K562 (cell line): ENCODE measurements at regions not wholly inside any gene's neighbourhood (a gene's known extent, or its start where the extent isn't known, plus 50 kb on each side); places are given as distances from the start of the nearest gene placed in this dataset.
A peak's percentile ranks its signal among the peaks of the same experiment; 100 is the strongest.

Source experiments
- ATAC-seq: fragments of 200-7000 bp; cut with Tn5 transposase; 3 replicates; pipeline ENCODE4 v1.9.1; 2020; ENCODE audit warnings: moderate library complexity
- BruUV-seq: library from RNA; stranded (reverse); fragments of 400-500 nt; replicated peaks from 2 replicates; lab custom pipeline; 2021; lab: Mats Ljungman, UMichigan
- CTCF ChIA-PET: fragments of 300-600 bp; formaldehyde crosslinking; extraction: SDS; loops from one replicate; lab custom pipeline; 2021; ENCODE audit warnings: low intra/inter-chr PET ratio; lab: Yijun Ruan, JAX
- POLR2A ChIA-PET: fragments of 300-600, 350-650 bp; sonication (Branson Sonifier 250); formaldehyde crosslinking; extraction: SDS; loops from one replicate; lab custom pipeline; 2021; ENCODE audit warnings: antibody characterized with exemption, inconsistent platforms; lab: Yijun Ruan, JAX
- DNase-seq, 4 experiments: peaks; one replicate each; pipeline versions ENCODE4 v3.0.0 to v3.0.0-alpha.2; 2011 to 2018; ENCODE audit warnings: low spot score in 3 of 4, mixed read lengths in 3 of 4; ENCODE audit errors: extremely low read depth in 1 of 4
- FAIRE-seq: peaks from 2 replicates; lab custom pipeline; 2011; peaks lifted over from hg19 to GRCh38; lab: Jason Lieb, UNC
- H2AFZ ChIP-seq: 2 replicates; pipeline ENCODE4 v1.6.0; 2011; ENCODE audit warnings: low read depth, low read length, control low read depth, inconsistent platforms
- H3K27ac ChIP-seq: fragments of 200-600 bp; 3 replicates; pipeline ENCODE4 v1.8.0; 2011; ENCODE audit warnings: low read depth, mild to moderate bottlenecking, control low read depth, inconsistent platforms, low read length, moderate library complexity, mixed read lengths; ENCODE audit errors: extremely low read depth
- H3K27me3 ChIP-seq, 2 experiments: fragments of 300-600 bp in 1 of 2; 2 replicates in 1 of 2; 3 replicates in 1 of 2; pipeline versions ENCODE4 v1.6.0 to v1.8.0; 2011; ENCODE audit warnings: inconsistent platforms in 2 of 2, low read length in 2 of 2, mild to moderate bottlenecking in 1 of 2, mixed read lengths in 1 of 2, moderate library complexity in 1 of 2; ENCODE audit not compliant: control insufficient read depth in 2 of 2, insufficient read depth in 2 of 2
- H3K36me3 ChIP-seq: fragments of 300-600 bp; 3 replicates; pipeline ENCODE4 v1.8.0; 2011; ENCODE audit warnings: mild to moderate bottlenecking, low read length, inconsistent platforms; ENCODE audit not compliant: control insufficient read depth, insufficient read depth
- H3K4me1 ChIP-seq, 2 experiments: fragments of 200-600 bp in 1 of 2; replicated peaks in 1 of 2; 2 replicates in 1 of 2; 3 replicates in 1 of 2; pipeline versions ENCODE4 v1.5.1 to v1.8.0; 2011; ENCODE audit warnings: inconsistent platforms in 2 of 2, low read length in 2 of 2, mild to moderate bottlenecking in 1 of 2, mixed read lengths in 1 of 2, moderate library complexity in 1 of 2; ENCODE audit not compliant: control insufficient read depth in 2 of 2, insufficient read depth in 2 of 2
- H3K4me2 ChIP-seq: 2 replicates; pipeline ENCODE4 v1.6.1; 2011; ENCODE audit warnings: low read length, control low read depth, inconsistent platforms, mixed read lengths; ENCODE audit not compliant: insufficient read depth
- H3K4me3 ChIP-seq: fragments of 200-600 bp; sonication (generic), shearing (Covaris generic); 2 replicates; pipeline ENCODE4 v1.5.1; 2016; ENCODE audit warnings: control low read depth, inconsistent platforms
- H3K79me2 ChIP-seq: fragments of 200-600 bp; 3 replicates; pipeline ENCODE4 v1.8.0; 2011; ENCODE audit warnings: low read length, inconsistent platforms; ENCODE audit not compliant: control insufficient read depth, insufficient read depth
- H3K9ac ChIP-seq, 2 experiments: 2 replicates each; pipeline versions ENCODE4 v1.6.0 to v1.6.1; 2011; ENCODE audit warnings: low read depth in 2 of 2, low read length in 2 of 2, control low read depth in 1 of 2, inconsistent platforms in 1 of 2, mild to moderate bottlenecking in 1 of 2, mixed read lengths in 1 of 2; ENCODE audit not compliant: insufficient read depth in 1 of 2
- H3K9me1 ChIP-seq: one replicate; pipeline ENCODE4 v1.6.0; 2011; ENCODE audit warnings: inconsistent platforms, mild to moderate bottlenecking, low read length, moderate library complexity; ENCODE audit not compliant: control insufficient read depth, insufficient read depth
- H3K9me3 ChIP-seq: replicated peaks from 2 replicates; pipeline ENCODE4 v1.5.1; 2011; ENCODE audit warnings: low read depth, low read length, inconsistent platforms; ENCODE audit not compliant: control insufficient read depth, insufficient read depth
- H4K20me1 ChIP-seq: replicated peaks from 2 replicates; pipeline ENCODE4 v1.6.1; 2011; ENCODE audit warnings: low read length, inconsistent platforms, mixed read lengths; ENCODE audit not compliant: control insufficient read depth, insufficient read depth
- ARID1B ChIP-seq: fragments of 450-650 bp; IDR thresholded peaks from 2 replicates; pipeline ENCODE4 v1.6.1; 2016; ENCODE audit warnings: antibody characterized with exemption, mild to moderate bottlenecking, inconsistent platforms
- FIP1L1 ChIP-seq: fragments of 200-400 bp; formaldehyde crosslinking; IDR thresholded peaks from 2 replicates; pipeline ENCODE4 v1.6.1; 2018; ENCODE audit warnings: mild to moderate bottlenecking, low read depth, low read length; ENCODE audit not compliant: poor library complexity, severe bottlenecking
- KLF16 ChIP-seq: IDR thresholded peaks from 2 replicates; pipeline ENCODE4 v1.6.1; 2016; ENCODE audit warnings: antibody characterized with exemption
- RBM25 ChIP-seq: fragments of 200-400 bp; formaldehyde crosslinking; IDR thresholded peaks from 2 replicates; pipeline ENCODE4 v1.6.1; 2018; ENCODE audit warnings: low read length, low read depth, moderate library complexity; ENCODE audit not compliant: severe bottlenecking
- SRSF3 ChIP-seq: fragments of 200-400 bp; formaldehyde crosslinking; IDR thresholded peaks from 2 replicates; pipeline ENCODE4 v1.6.1; 2016; ENCODE audit warnings: mild to moderate bottlenecking, low read length, moderate library complexity; ENCODE audit not compliant: insufficient read depth
- ZNF146 ChIP-seq: IDR thresholded peaks from one replicate; pipeline ENCODE4 v1.6.1; 2018; ENCODE audit warnings: missing compliant biosample characterization; ENCODE audit not compliant: unreplicated experiment
- WGBS: fragments of 100-300 bp; shearing (Covaris generic); methylation state at CpG from one replicate; pipeline ENCODE4 v1.1.6; 2016; ENCODE audit warnings: low coverage, mixed read lengths; ENCODE audit not compliant: insufficient coverage; ENCODE audit errors: missing lambda C conversion rate; 5-methylcytosine and 5-hydroxymethylcytosine counted together
- in situ Hi-C: fragments of 300-500 bp; cut with MboI; formaldehyde crosslinking; loops from 4 replicates; pipeline ENCODE4 v1.15.0; 2018; ENCODE audit warnings: inconsistent platforms, mixed read lengths
- intact Hi-C: fragments of 100-400 bp; cut with micrococcal nuclease; formaldehyde crosslinking; loops from 2 replicates; pipeline ENCODE4 v1.14.2; 2022
- TF ChIP-seq, protein P1 (sequence below): fragments of 450-650 bp; IDR thresholded peaks from 2 replicates; pipeline ENCODE4 v1.6.1; 2016

GRCh38 chr5:106361905-106362304 is 1308.8 kb downstream of the EFNA5 start:
- no peaks in the 10 kb centered on the region for H4K20me1 ChIP-seq
- H3K4me2 ChIP-seq: no peak overlapping the region
- in situ Hi-C loops: no loop called here
- H3K9me3 ChIP-seq: peaks cover 1% of the 10 kb centered on the region; the same call in 1 of the 2 replicates
- POLR2A ChIA-PET: no interaction called here
- H2AFZ ChIP-seq: no peak overlapping the region
- H3K4me3 ChIP-seq: no peak overlapping the region
- no peak overlapping the region for H3K9ac ChIP-seq
- no peak for TF ChIP-seq ARID1B
- TF ChIP-seq RBM25: peak; percentile 4
- no peak for TF ChIP-seq KLF16
- TF ChIP-seq ZNF146: peak; percentile 52
- DNase-seq: no peak
- intact Hi-C loops: no loop called here
- H3K36me3 ChIP-seq: no peaks in the 10 kb centered on the region
- ATAC-seq: no peak
- 0% methylated on average over 1 of the region's 1 CpG for WGBS
- no peaks in the 10 kb centered on the region for H3K9me1 ChIP-seq
- no peaks in the 10 kb centered on the region for H3K27me3 ChIP-seq
- H3K4me1 ChIP-seq: no peaks in the 10 kb centered on the region
- H3K79me2 ChIP-seq: no peaks in the 10 kb centered on the region
- H3K27ac ChIP-seq: no peak overlapping the region
- FAIRE-seq: no peak
- no TSS peak for BruUV-seq
- CTCF ChIA-PET: no interaction called here

GRCh38 chr5:106331415-106331814 is 1339.3 kb downstream of the EFNA5 start:
- FAIRE-seq (no peak), DNase-seq (no peak), ATAC-seq (no peak)
- no peaks in the 10 kb centered on the region for H3K9me3 ChIP-seq
- H3K36me3 ChIP-seq: no peaks in the 10 kb centered on the region
- POLR2A ChIA-PET: no interaction called here
- intact Hi-C loops (no loop called here), in situ Hi-C loops (no loop called here)
- H3K9ac ChIP-seq: no peak overlapping the region
- TF ChIP-seq SRSF3 (no peak), FIP1L1 (no peak)
- TF ChIP-seq, protein P1, sequence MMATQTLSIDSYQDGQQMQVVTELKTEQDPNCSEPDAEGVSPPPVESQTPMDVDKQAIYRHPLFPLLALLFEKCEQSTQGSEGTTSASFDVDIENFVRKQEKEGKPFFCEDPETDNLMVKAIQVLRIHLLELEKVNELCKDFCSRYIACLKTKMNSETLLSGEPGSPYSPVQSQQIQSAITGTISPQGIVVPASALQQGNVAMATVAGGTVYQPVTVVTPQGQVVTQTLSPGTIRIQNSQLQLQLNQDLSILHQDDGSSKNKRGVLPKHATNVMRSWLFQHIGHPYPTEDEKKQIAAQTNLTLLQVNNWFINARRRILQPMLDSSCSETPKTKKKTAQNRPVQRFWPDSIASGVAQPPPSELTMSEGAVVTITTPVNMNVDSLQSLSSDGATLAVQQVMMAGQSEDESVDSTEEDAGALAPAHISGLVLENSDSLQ: no peak
- no peaks in the 10 kb centered on the region for H3K9me1 ChIP-seq
- no peaks in the 10 kb centered on the region for H3K79me2 ChIP-seq
- no peak overlapping the region for H3K4me3 ChIP-seq
- CTCF ChIA-PET: no interaction called here
- H4K20me1 ChIP-seq: no peaks in the 10 kb centered on the region
- H3K4me2 ChIP-seq: no peak overlapping the region
- H3K4me1 ChIP-seq: no peaks in the 10 kb centered on the region
- no TSS peak for BruUV-seq
- H3K27ac ChIP-seq: no peak overlapping the region
- 0% methylated on average over 2 of the region's 2 CpGs for WGBS
- H3K27me3 ChIP-seq: no peaks in the 10 kb centered on the region
- no peak overlapping the region for H2AFZ ChIP-seq
